B cell (primary cell): ENCODE measurements at regions not wholly inside any gene's neighbourhood (a gene's known extent, or its start where the extent isn't known, plus 50 kb on each side); places are given as distances from the start of the nearest gene placed in this dataset.

ENCODE experiments used
- ATAC-seq: fragments of 200-7000 bp; cut with Tn5 transposase; one replicate; pipeline ENCODE4 v1.10.0; 2021; ENCODE audit warnings: low read depth, mild to moderate bottlenecking, moderate number of reproducible peaks, moderate library complexity
- CTCF ChIA-PET: fragments of 350-600 bp; sonication (Branson Sonifier 250); formaldehyde crosslinking; loops from one replicate; lab custom pipeline; 2021; ENCODE audit warnings: antibody characterized with exemption, inconsistent platforms; lab: Charles Lee
- POLR2A ChIA-PET: fragments of 350-600 bp; sonication (Branson Sonifier 250); formaldehyde crosslinking; loops from one replicate; lab custom pipeline; 2021; ENCODE audit warnings: antibody characterized with exemption; lab: Charles Lee
- DNase-seq: peaks from one replicate; pipeline ENCODE4 v3.0.0; 2013
- H2AFZ ChIP-seq: 2 replicates; pipeline ENCODE4 v1.6.1; 2012; ENCODE audit warnings: mild to moderate bottlenecking, low read depth, low read length; ENCODE audit not compliant: insufficient read depth, poor library complexity, severe bottlenecking
- H3K27ac ChIP-seq, 2 donors: 1 replicate in 1 of 2; 2 replicates in 1 of 2; pipeline ENCODE4 v1.5.1; 2012 to 2013; ENCODE audit warnings: low read length in 2 of 2, mild to moderate bottlenecking in 2 of 2, moderate library complexity in 1 of 2
- H3K27me3 ChIP-seq, 4 experiments: fragments of 200-600 bp in 1 of 4; sonication (generic) in 1 of 4; replicated peaks in 1 of 4; 1 replicate in 2 of 4; 2 replicates in 2 of 4; pipeline versions ENCODE4 v1.6.1 to v1.7.0; 2013 to 2016; ENCODE audit warnings: low read length in 3 of 4, mild to moderate bottlenecking in 2 of 4, mixed read lengths in 1 of 4, moderate library complexity in 1 of 4; ENCODE audit not compliant: insufficient read depth in 4 of 4, control insufficient read depth in 3 of 4; ENCODE audit errors: control extremely low read depth in 1 of 4
- H3K36me3 ChIP-seq, 2 experiments: replicated peaks in 1 of 2; 1 replicate in 1 of 2; 2 replicates in 1 of 2; pipeline versions ENCODE4 v1.6.1 to v1.7.1; 2013; ENCODE audit warnings: low read length in 1 of 2; ENCODE audit not compliant: insufficient read depth in 2 of 2, control insufficient read depth in 1 of 2; ENCODE audit errors: control extremely low read depth in 1 of 2, extremely low read depth in 1 of 2
- H3K4me1 ChIP-seq, 2 donors: fragments of 200-600 bp in 1 of 2; sonication (generic) in 1 of 2; 1 replicate in 1 of 2; 2 replicates in 1 of 2; pipeline versions ENCODE4 v1.5.1 to v1.6.1; 2013 to 2017; ENCODE audit warnings: low read length in 2 of 2; ENCODE audit not compliant: control insufficient read depth in 2 of 2, insufficient read depth in 2 of 2
- H3K4me2 ChIP-seq: replicated peaks from 2 replicates; pipeline ENCODE3; 2012; ENCODE audit warnings: mild to moderate bottlenecking, low read depth, low read length; ENCODE audit not compliant: poor library complexity, severe bottlenecking
- H3K4me3 ChIP-seq, 5 experiments: fragments of 200-600 bp in 1 of 5; sonication (generic) in 1 of 5; 1 replicate in 3 of 5; 2 replicates in 2 of 5; pipeline versions ENCODE4 v1.5.1 to v1.7.0; 2011 to 2016; ENCODE audit warnings: low read length in 4 of 5, mild to moderate bottlenecking in 4 of 5, low read depth in 2 of 5, control low read depth in 1 of 5, moderate library complexity in 1 of 5; ENCODE audit not compliant: insufficient read depth in 1 of 5; ENCODE audit errors: control extremely low read depth in 1 of 5, extremely low read depth in 1 of 5
- H3K79me2 ChIP-seq: fragments of 200-600 bp; sonication (generic); one replicate; pipeline ENCODE4 v1.6.0; 2016; ENCODE audit warnings: low read length; ENCODE audit not compliant: control insufficient read depth, insufficient read depth
- H3K9ac ChIP-seq: fragments of 200-600 bp; sonication (generic); 2 replicates; pipeline ENCODE4 v1.6.1; 2017; ENCODE audit warnings: mild to moderate bottlenecking, low read length, moderate library complexity
- H3K9me3 ChIP-seq, 3 donors: one replicate each; pipeline versions ENCODE4 v1.6.1 to v1.7.1; 2013; ENCODE audit warnings: low read length in 2 of 3; ENCODE audit not compliant: control insufficient read depth in 2 of 3, insufficient read depth in 1 of 3; ENCODE audit errors: control extremely low read depth in 1 of 3
- H4K20me1 ChIP-seq: 2 replicates; pipeline ENCODE4 v1.6.0; 2012; ENCODE audit warnings: mild to moderate bottlenecking, low read length; ENCODE audit not compliant: insufficient read depth, control insufficient read depth, poor library complexity, severe bottlenecking
- H3K27ac Mint-ChIP-seq: one replicate; pipeline ENCODE4 v1.8.0; 2021; ENCODE audit warnings: mixed read lengths
- H3K27me3 Mint-ChIP-seq: one replicate; pipeline ENCODE4 v1.8.0; 2021; ENCODE audit warnings: mixed read lengths
- H3K4me1 Mint-ChIP-seq: one replicate; pipeline ENCODE4 v1.8.0; 2021; ENCODE audit warnings: mixed read lengths
- H3K4me3 Mint-ChIP-seq: one replicate; pipeline ENCODE4 v1.8.0; 2021; ENCODE audit warnings: mixed read lengths
- H3K9me3 Mint-ChIP-seq: one replicate; pipeline ENCODE4 v1.8.0; 2022; ENCODE audit warnings: mixed read lengths; ENCODE audit not compliant: insufficient read depth
- EZH2 ChIP-seq: IDR thresholded peaks from 2 replicates; pipeline ENCODE4 v1.6.1; 2012; ENCODE audit warnings: borderline replicate concordance, low read depth, mild to moderate bottlenecking, moderate library complexity, low read length; ENCODE audit not compliant: insufficient read depth, poor library complexity, severe bottlenecking
- WGBS: methylation state at CpG from one replicate; pipeline ENCODE4 v1.1.5; 2013; ENCODE audit warnings: missing lambda C conversion rate; ENCODE audit not compliant: insufficient coverage; 5-methylcytosine and 5-hydroxymethylcytosine counted together
- intact Hi-C: fragments of 100-400 bp; cut with micrococcal nuclease; formaldehyde crosslinking; loops from one replicate; pipeline ENCODE4 v1.10.0; 2022
- TF ChIP-seq, protein P1 (sequence below): fragments of 200-600 bp; IDR thresholded peaks from one replicate; pipeline ENCODE4 v1.8.0; 2022; ENCODE audit warnings: antibody characterized with exemption, mild to moderate bottlenecking

DNA sequence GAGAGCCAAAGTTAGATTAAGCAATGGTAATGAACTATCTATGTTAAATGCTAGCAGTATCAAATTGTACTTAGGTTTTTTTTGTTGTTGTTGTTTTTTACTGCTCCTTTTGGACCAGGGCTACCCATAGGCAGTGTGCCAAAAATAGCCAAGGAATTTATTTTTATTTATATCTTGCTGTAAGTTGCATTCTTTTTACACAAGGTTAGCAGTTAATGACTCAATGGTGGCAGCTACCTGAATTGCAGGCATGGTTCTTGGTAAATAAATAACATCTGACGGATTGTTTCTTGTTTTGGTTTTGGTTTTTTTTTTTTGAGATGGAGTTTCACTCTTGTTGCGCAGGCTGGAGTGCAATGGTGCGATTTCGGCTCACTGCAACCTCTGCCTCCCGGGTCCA lies 194.8 kb upstream of the TSC22D1 start:
- ATAC-seq = no peak
- CTCF ChIA-PET = no interaction called here

DNA sequence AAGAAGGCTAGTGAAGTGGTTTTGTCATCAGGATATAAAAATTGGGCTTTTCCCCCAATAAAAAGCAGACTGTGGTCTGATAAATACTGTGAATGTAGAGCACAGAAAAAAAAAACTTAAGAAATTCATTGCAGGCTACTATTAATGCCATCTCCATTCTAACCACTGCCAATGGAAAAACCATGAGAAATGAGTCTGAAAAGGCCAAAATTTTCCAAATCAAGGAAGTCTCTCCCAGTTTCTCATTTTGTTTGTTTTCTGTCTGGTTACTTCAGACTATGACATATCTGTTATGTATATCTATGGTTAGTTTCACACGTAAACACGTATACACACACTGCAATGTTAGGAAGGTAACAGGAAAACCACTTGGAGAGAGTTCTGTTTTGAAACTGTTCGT lies 193.6 kb upstream of the TSC22D1 start:
- Mint-ChIP-seq H3K4me1 (peaks cover 6% of the 10 kb centered on the region), H3K9me3 (no peaks in the 10 kb centered on the region), H3K4me3 (no peak overlapping the region), H3K27me3 (peaks cover 2% of the 10 kb centered on the region), H3K27ac (no peak overlapping the region)
- Histone ChIP-seq H3K9ac (no peak overlapping the region), H2AFZ (no peak overlapping the region), H3K4me2 (no peak overlapping the region), H3K9me3 (no peaks in the 10 kb centered on the region), H3K27me3 (no peaks in the 10 kb centered on the region), H3K4me3 (no peak overlapping the region), H3K27ac (no peak overlapping the region), H3K36me3 (no peaks in the 10 kb centered on the region), H3K79me2 (no peaks in the 10 kb centered on the region), H3K4me1 (peaks cover 0 to 4% of the 10 kb centered on the region in 2 donors), H4K20me1 (no peaks in the 10 kb centered on the region)
- ATAC-seq = no peak
- TF ChIP-seq, protein P1, sequence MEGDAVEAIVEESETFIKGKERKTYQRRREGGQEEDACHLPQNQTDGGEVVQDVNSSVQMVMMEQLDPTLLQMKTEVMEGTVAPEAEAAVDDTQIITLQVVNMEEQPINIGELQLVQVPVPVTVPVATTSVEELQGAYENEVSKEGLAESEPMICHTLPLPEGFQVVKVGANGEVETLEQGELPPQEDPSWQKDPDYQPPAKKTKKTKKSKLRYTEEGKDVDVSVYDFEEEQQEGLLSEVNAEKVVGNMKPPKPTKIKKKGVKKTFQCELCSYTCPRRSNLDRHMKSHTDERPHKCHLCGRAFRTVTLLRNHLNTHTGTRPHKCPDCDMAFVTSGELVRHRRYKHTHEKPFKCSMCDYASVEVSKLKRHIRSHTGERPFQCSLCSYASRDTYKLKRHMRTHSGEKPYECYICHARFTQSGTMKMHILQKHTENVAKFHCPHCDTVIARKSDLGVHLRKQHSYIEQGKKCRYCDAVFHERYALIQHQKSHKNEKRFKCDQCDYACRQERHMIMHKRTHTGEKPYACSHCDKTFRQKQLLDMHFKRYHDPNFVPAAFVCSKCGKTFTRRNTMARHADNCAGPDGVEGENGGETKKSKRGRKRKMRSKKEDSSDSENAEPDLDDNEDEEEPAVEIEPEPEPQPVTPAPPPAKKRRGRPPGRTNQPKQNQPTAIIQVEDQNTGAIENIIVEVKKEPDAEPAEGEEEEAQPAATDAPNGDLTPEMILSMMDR = no peak
- no peak for TF ChIP-seq EZH2
- ChIA-PET CTCF (no interaction called here), POLR2A (no interaction called here)
- intact Hi-C loops = no loop called here
- DNase-seq = no peak
- no CpG with 5 or more reads among the region's 3 CpGs for WGBS

More for the DNA sequence above, 194.8 kb upstream of the TSC22D1 start:
- Histone ChIP-seq H3K27ac (no peak overlapping the region), H3K79me2 (no peaks in the 10 kb centered on the region), H3K9me3 (no peaks in the 10 kb centered on the region), H3K27me3 (no peaks in the 10 kb centered on the region), H3K36me3 (no peaks in the 10 kb centered on the region), H3K4me3 (no peak overlapping the region), H3K4me1 (peaks cover 0 to 4% of the 10 kb centered on the region in 2 donors), H2AFZ (no peak overlapping the region), H3K4me2 (no peak overlapping the region), H3K9ac (no peak overlapping the region), H4K20me1 (no peaks in the 10 kb centered on the region)
- WGBS = 96% methylated on average over 5 of the region's 5 CpGs
- Mint-ChIP-seq H3K4me1 (peaks cover 6% of the 10 kb centered on the region), H3K4me3 (no peak overlapping the region), H3K9me3 (no peaks in the 10 kb centered on the region), H3K27me3 (peaks cover 3% of the 10 kb centered on the region), H3K27ac (no peak overlapping the region)
- DNase-seq = no peak
- no peak for TF ChIP-seq EZH2
- TF ChIP-seq, protein P1 = no peak
- intact Hi-C loops = no loop called here
- POLR2A ChIA-PET = interaction anchor here (0.6 kb wide), 1 partner anchor 168 kb away, joined by 3 read pairs; no protein-coding TSS in a partner anchor
